H1 (cell line): ENCODE measurements at regions not wholly inside any gene's neighbourhood (a gene's known extent, or its start where the extent isn't known, plus 50 kb on each side); places are given as distances from the start of the nearest gene placed in this dataset.

ENCODE experiments used
- CTCF ChIA-PET: fragments of 300-600 bp; sonication (Branson Sonifier 250); formaldehyde crosslinking; loops from one replicate; lab custom pipeline; 2021; ENCODE audit not compliant: partially characterized antibody; lab: Charles Lee
- POLR2A ChIA-PET: fragments of 300-600 bp; sonication (Branson Sonifier 250); formaldehyde crosslinking; loops from one replicate; lab custom pipeline; 2021; ENCODE audit warnings: inconsistent platforms; ENCODE audit not compliant: partially characterized antibody; lab: Charles Lee
- DNase-seq, 2 experiments: peaks; one replicate each; pipeline versions ENCODE4 v3.0.0 to v3.0.0-alpha.2; 2010 to 2022; ENCODE audit warnings: low spot score in 2 of 2, low read depth in 1 of 2, mixed read lengths in 1 of 2
- FAIRE-seq: peaks from 2 replicates; lab custom pipeline; 2011; peaks lifted over from hg19 to GRCh38; lab: Jason Lieb, UNC
- H2AFZ ChIP-seq: 2 replicates; pipeline ENCODE4 v1.8.1; 2012; ENCODE audit warnings: low read length, inconsistent platforms
- H2AK5ac ChIP-seq: 2 replicates; pipeline ENCODE4 v1.6.1; 2013; ENCODE audit warnings: low read depth, low read length
- H2BK120ac ChIP-seq: replicated peaks from 2 replicates; pipeline ENCODE3; 2013; ENCODE audit warnings: low read depth, low read length, inconsistent platforms
- H2BK12ac ChIP-seq: 2 replicates; pipeline ENCODE4 v1.6.1; 2013; ENCODE audit warnings: low read depth, low read length
- H2BK15ac ChIP-seq: 2 replicates; pipeline ENCODE4 v1.6.1; 2013; ENCODE audit warnings: low read length
- H2BK20ac ChIP-seq: 2 replicates; pipeline ENCODE4 v1.6.1; 2013; ENCODE audit warnings: low read length
- H2BK5ac ChIP-seq: 2 replicates; pipeline ENCODE4 v1.6.1; 2013; ENCODE audit warnings: low read depth, low read length
- H3K14ac ChIP-seq: 2 replicates; pipeline ENCODE4 v1.6.1; 2013; ENCODE audit warnings: inconsistent platforms; ENCODE audit not compliant: insufficient read length
- H3K18ac ChIP-seq: 2 replicates; pipeline ENCODE4 v1.6.1; 2013; ENCODE audit warnings: low read length; ENCODE audit errors: extremely low read depth
- H3K23ac ChIP-seq: 2 replicates; pipeline ENCODE4 v1.6.1; 2013; ENCODE audit warnings: inconsistent platforms; ENCODE audit not compliant: insufficient read length
- H3K23me2 ChIP-seq: 2 replicates; pipeline ENCODE4 v1.6.1; 2013; ENCODE audit warnings: low read depth, low read length
- H3K27ac ChIP-seq: 2 replicates; pipeline ENCODE4 v1.6.1; 2011; ENCODE audit warnings: low read depth, low read length, inconsistent platforms
- H3K27me3 ChIP-seq, 4 experiments: replicated peaks in 1 of 4; 1 replicate in 1 of 4; 2 replicates in 3 of 4; pipeline versions ENCODE4 v1.6.1 to v1.8.1; 2011 to 2013; ENCODE audit warnings: low read length in 3 of 4, mild to moderate bottlenecking in 3 of 4, inconsistent platforms in 2 of 4, mixed read lengths in 2 of 4, moderate library complexity in 1 of 4; ENCODE audit not compliant: control insufficient read depth in 3 of 4, insufficient read depth in 3 of 4; ENCODE audit errors: extremely low read depth in 1 of 4
- H3K36me3 ChIP-seq, 4 experiments: 2 replicates each; pipeline versions ENCODE4 v1.6.1 to v1.8.1; 2011 to 2013; ENCODE audit warnings: mild to moderate bottlenecking in 4 of 4, low read length in 3 of 4, moderate library complexity in 2 of 4, control low read depth in 1 of 4, inconsistent platforms in 1 of 4; ENCODE audit not compliant: insufficient read depth in 4 of 4, control insufficient read depth in 2 of 4
- H3K4ac ChIP-seq: replicated peaks from 2 replicates; pipeline ENCODE3; 2013; ENCODE audit warnings: low read length, low read depth, mixed read lengths, inconsistent platforms; ENCODE audit not compliant: insufficient read length
- H3K4me1 ChIP-seq, 4 experiments: replicated peaks in 1 of 4; 1 replicate in 1 of 4; 2 replicates in 3 of 4; pipeline versions ENCODE4 v1.6.1 to v1.8.1; 2011 to 2013; ENCODE audit warnings: low read length in 3 of 4, inconsistent platforms in 2 of 4, mixed read lengths in 1 of 4; ENCODE audit not compliant: insufficient read depth in 4 of 4, control insufficient read depth in 3 of 4
- H3K4me2 ChIP-seq, 2 experiments: 2 replicates each; pipeline versions ENCODE4 v1.6.1 to v1.8.1; 2011 to 2013; ENCODE audit warnings: low read depth in 2 of 2, low read length in 2 of 2, control low read depth in 1 of 2, inconsistent platforms in 1 of 2, mild to moderate bottlenecking in 1 of 2; ENCODE audit not compliant: insufficient read depth in 1 of 2
- H3K4me3 ChIP-seq, 4 experiments: fragments of 200-600, 300-600 bp in 1 of 4; sonication (generic), shearing (Covaris generic), sonication (Bioruptor Twin) in 1 of 4; 2 replicates each; pipeline versions ENCODE4 v1.5.1 to v1.8.1; 2011 to 2016; ENCODE audit warnings: low read length in 4 of 4, low read depth in 3 of 4, control low read depth in 2 of 4, inconsistent platforms in 2 of 4, mild to moderate bottlenecking in 2 of 4, mixed read lengths in 1 of 4, moderate library complexity in 1 of 4; ENCODE audit not compliant: insufficient read depth in 2 of 4; ENCODE audit errors: extremely low read depth in 1 of 4
- H3K56ac ChIP-seq: replicated peaks from 2 replicates; pipeline ENCODE3; 2013; ENCODE audit warnings: low read depth, mild to moderate bottlenecking, mixed read lengths, low read length, inconsistent platforms; ENCODE audit not compliant: insufficient read length
- H3K79me1 ChIP-seq: 2 replicates; pipeline ENCODE4 v1.6.1; 2013; ENCODE audit warnings: low read depth, low read length, control low read depth
- H3K79me2 ChIP-seq, 2 experiments: 2 replicates each; pipeline versions ENCODE4 v1.6.1 to v1.8.1; 2012 to 2013; ENCODE audit warnings: low read length in 2 of 2, mild to moderate bottlenecking in 2 of 2, inconsistent platforms in 1 of 2; ENCODE audit not compliant: insufficient read depth in 2 of 2, control insufficient read depth in 1 of 2
- H3K9ac ChIP-seq, 4 experiments: replicated peaks in 1 of 4; 1 replicate in 1 of 4; 2 replicates in 3 of 4; pipeline versions ENCODE4 v1.6.1 to v1.8.1; 2011 to 2013; ENCODE audit warnings: low read depth in 3 of 4, low read length in 3 of 4, control low read depth in 2 of 4, mild to moderate bottlenecking in 2 of 4, moderate library complexity in 2 of 4, inconsistent platforms in 1 of 4; ENCODE audit errors: extremely low read depth in 1 of 4
- H3K9me3 ChIP-seq, 2 experiments: 2 replicates each; pipeline versions ENCODE4 v1.6.1 to v1.8.1; 2012 to 2013; ENCODE audit warnings: mild to moderate bottlenecking in 2 of 2, moderate library complexity in 2 of 2, control low read depth in 1 of 2, inconsistent platforms in 1 of 2, low read depth in 1 of 2, low read length in 1 of 2, mixed read lengths in 1 of 2; ENCODE audit not compliant: insufficient read depth in 2 of 2
- H4K20me1 ChIP-seq, 2 experiments: replicated peaks in 1 of 2; 2 replicates each; pipeline versions ENCODE3 to v1.8.1; 2011 to 2013; ENCODE audit warnings: inconsistent platforms in 2 of 2, low read length in 2 of 2, mild to moderate bottlenecking in 1 of 2; ENCODE audit not compliant: insufficient read depth in 2 of 2, control insufficient read depth in 1 of 2
- H4K5ac ChIP-seq: 2 replicates; pipeline ENCODE4 v1.6.1; 2013; ENCODE audit warnings: low read length, low read depth, mixed read lengths, inconsistent platforms; ENCODE audit not compliant: insufficient read length
- H4K8ac ChIP-seq: 2 replicates; pipeline ENCODE4 v1.8.0; 2013; ENCODE audit warnings: mild to moderate bottlenecking, moderate library complexity, low read length, inconsistent platforms; ENCODE audit not compliant: insufficient read depth; ENCODE audit errors: extremely low read depth
- H4K91ac ChIP-seq: replicated peaks from 2 replicates; pipeline ENCODE3; 2013; ENCODE audit warnings: low read length, mixed read lengths, inconsistent platforms; ENCODE audit not compliant: insufficient read length
- ATF2 ChIP-seq: IDR thresholded peaks from 2 replicates; pipeline ENCODE4 v1.6.1; 2012; ENCODE audit warnings: low read length, inconsistent platforms
- CHD1 ChIP-seq: IDR thresholded peaks from 2 replicates; pipeline ENCODE4 v1.6.1; 2012; ENCODE audit warnings: low read depth, low read length, improper control_type of control experiment
- CREB1 ChIP-seq: IDR thresholded peaks from 2 replicates; pipeline ENCODE4 v1.6.1; 2012; ENCODE audit warnings: inconsistent platforms
- EP300 ChIP-seq, 2 experiments: IDR thresholded peaks; 1 replicate in 1 of 2; 2 replicates in 1 of 2; pipeline ENCODE4 v1.6.1; 2011 to 2012; ENCODE audit warnings: low read depth in 2 of 2, low read length in 2 of 2, mild to moderate bottlenecking in 2 of 2, borderline replicate concordance in 1 of 2, inconsistent platforms in 1 of 2, moderate library complexity in 1 of 2
- GABPA ChIP-seq: IDR thresholded peaks from 2 replicates; pipeline ENCODE4 v1.6.1; 2011; ENCODE audit warnings: mild to moderate bottlenecking, low read length, moderate library complexity, borderline replicate concordance; ENCODE audit not compliant: insufficient read depth
- MAX ChIP-seq: IDR thresholded peaks from 2 replicates; pipeline ENCODE4 v1.6.1; 2012; ENCODE audit warnings: inconsistent platforms
- NANOG ChIP-seq: IDR thresholded peaks from 2 replicates; pipeline ENCODE4 v1.6.1; 2011; ENCODE audit warnings: low read length, low read depth, mild to moderate bottlenecking, inconsistent platforms; ENCODE audit not compliant: insufficient read depth, poor library complexity, severe bottlenecking
- NRF1 ChIP-seq: IDR thresholded peaks from 2 replicates; pipeline ENCODE4 v1.6.1; 2011; ENCODE audit warnings: mild to moderate bottlenecking, low read depth, low read length, improper control_type of control experiment
- POLR2A ChIP-seq, 2 experiments: IDR thresholded peaks; 1 replicate in 1 of 2; 2 replicates in 1 of 2; pipeline ENCODE4 v1.6.1; 2011; ENCODE audit warnings: low read depth in 2 of 2, low read length in 2 of 2, mild to moderate bottlenecking in 2 of 2; ENCODE audit errors: control extremely low read depth in 1 of 2
- RNF2 ChIP-seq: fragments of 200-900, 300-1000 bp; sonication (generic); IDR thresholded peaks from 2 replicates; pipeline ENCODE4 v1.7.1; 2016; ENCODE audit warnings: borderline replicate concordance, low read depth, mild to moderate bottlenecking, antibody characterized with exemption, low read length; ENCODE audit not compliant: poor library complexity, severe bottlenecking; ENCODE audit errors: missing control alignments
- SIN3A ChIP-seq, 2 experiments: IDR thresholded peaks in 1 of 2; conservative IDR thresholded peaks in 1 of 2; 2 replicates each; pipeline ENCODE4 v1.6.1; 2011 to 2012; ENCODE audit warnings: low read length in 2 of 2, improper control_type of control experiment in 1 of 2, low read depth in 1 of 2, mild to moderate bottlenecking in 1 of 2
- TAF7 ChIP-seq: optimal IDR thresholded peaks from 2 replicates; pipeline ENCODE3; 2011; ENCODE audit warnings: low read depth, mild to moderate bottlenecking, inconsistent platforms, low read length, moderate library complexity, borderline replicate concordance
- WGBS, 2 experiments: shearing (Covaris generic) in 1 of 2; methylation state at CpG; one replicate each; pipeline versions ENCODE4 v1.1.6 to v1.1.7; 2013 to 2015; ENCODE audit warnings: low lambda C conversion rate in 2 of 2, mixed read lengths in 2 of 2, inconsistent platforms in 1 of 2, low coverage in 1 of 2, missing lambda C conversion rate in 1 of 2; ENCODE audit not compliant: insufficient replicate concordance in 2 of 2, insufficient coverage in 1 of 2, insufficient read length in 1 of 2; ENCODE audit errors: extremely low coverage in 1 of 2, missing lambda C conversion rate in 1 of 2; 5-methylcytosine and 5-hydroxymethylcytosine counted together

- Histone ChIP-seq H2BK20ac (no peak overlapping the region), H3K4me3 (no peak overlapping the region), H4K20me1 (no peaks in the 10 kb centered on the region), H2AK5ac (no peak overlapping the region), H3K36me3 (no peaks in the 10 kb centered on the region), H3K23ac (no peak overlapping the region), H3K9ac (no peak overlapping the region), H3K56ac (no peak overlapping the region), H2BK120ac (no peak overlapping the region), H2BK15ac (no peak overlapping the region), H3K4me2 (no peak overlapping the region), H4K91ac (no peak overlapping the region), H3K79me2 (no peaks in the 10 kb centered on the region), H2BK5ac (no peak overlapping the region), H3K4me1 (peaks cover 0 to 3% (median 0%) of the 10 kb centered on the region in 4 experiments; a peak in 1 of 7 replicates), H3K14ac (no peak overlapping the region), H3K4ac (no peak overlapping the region), H3K9me3 (0 out of 4 replicates have a peak, but pooled peaks cover 0 to 2% of the 10 kb centered on the region in 2 experiments), H3K79me1 (no peaks in the 10 kb centered on the region), H4K8ac (no peak overlapping the region), H3K18ac (no peak overlapping the region), H3K23me2 (no peaks in the 10 kb centered on the region; the same call in 1 of the 2 replicates), H3K27ac (no peak overlapping the region), H4K5ac (no peak overlapping the region), H2BK12ac (no peak overlapping the region), H2AFZ (no peak overlapping the region), H3K27me3 (no peaks in the 10 kb centered on the region)
- 83% methylated on average over 1 of the region's 1 CpG; no CpG with 5 or more reads in 1 of the 2 experiments for WGBS, 2 experiments
- FAIRE-seq (no peak), DNase-seq (no peak)
- ChIA-PET CTCF (interaction anchor here (1.0 to 1.3 kb wide), 3 partner anchors 12 to 616 kb away, joined by 3 to 4 read pairs (median 3); no protein-coding TSS in a partner anchor), POLR2A (no interaction called here)
- no peak for TF ChIP-seq EP300 (IDR thresholded peaks at IDR 0.05; ENCODE audit: borderline replicate concordance in 1 of 2, low read depth in 2 of 2, low read length in 2 of 2)
- no peak for TF ChIP-seq CHD1
- no peak for TF ChIP-seq SIN3A (conservative IDR thresholded peaks at IDR 0.05 in 1 of 2, IDR thresholded peaks at IDR 0.05 in 1 of 2; ENCODE audit: low read depth in 1 of 2, low read length in 2 of 2)
- TF ChIP-seq RNF2 = no peak
- TF ChIP-seq CREB1 = no peak
- TF ChIP-seq MAX = no peak
- TF ChIP-seq NANOG = no peak
- TF ChIP-seq GABPA = no peak
- TF ChIP-seq ATF2 = no peak
- no peak for TF ChIP-seq NRF1
- TF ChIP-seq POLR2A (IDR thresholded peaks at IDR 0.05; ENCODE audit: control extremely low read depth in 1 of 2, low read depth in 2 of 2, low read length in 2 of 2) = no peak
- no peak for TF ChIP-seq TAF7
These were observed 146.7 kb downstream of the SPATA19 start for GRCh38 chr11:133698654-133699053.
